ENCODE measurements at regions not wholly inside any gene's neighbourhood (a gene's known extent, or its start where the extent isn't known, plus 50 kb on each side); places are given as distances from the start of the nearest gene placed in this dataset.

- TF ChIP-seq TEAD2 (tag; IDR thresholded peaks at IDR 0.05) (no peak), TCF7 (IDR thresholded peaks at IDR 0.05; ENCODE audit: borderline replicate concordance) (no peak), EZH2 (IDR thresholded peaks at IDR 0.05; ENCODE audit: borderline replicate concordance, low read depth, low read length) (no peak), ARID4B (CRISPR knock-in tag; IDR thresholded peaks at IDR 0.05) (no peak), SMAD1 (IDR thresholded peaks at IDR 0.05; ENCODE audit: low read depth, low read length, partially characterized antibody) (no peak), POLR2AphosphoS5 (IDR thresholded peaks at IDR 0.05; ENCODE audit: control insufficient read depth, insufficient read depth, low read depth, low read length) (no peak), NFYB (IDR thresholded peaks at IDR 0.05; ENCODE audit: extremely low read depth, insufficient read length) (no peak)
Observed at GRCh38 chr2:237205561-237205971, 119.9 kb downstream of the COPS8 start.
